ENCODE measurements at regions not wholly inside any gene's neighbourhood (a gene's known extent, or its start where the extent isn't known, plus 50 kb on each side); places are given as distances from the start of the nearest gene placed in this dataset.

DNA sequence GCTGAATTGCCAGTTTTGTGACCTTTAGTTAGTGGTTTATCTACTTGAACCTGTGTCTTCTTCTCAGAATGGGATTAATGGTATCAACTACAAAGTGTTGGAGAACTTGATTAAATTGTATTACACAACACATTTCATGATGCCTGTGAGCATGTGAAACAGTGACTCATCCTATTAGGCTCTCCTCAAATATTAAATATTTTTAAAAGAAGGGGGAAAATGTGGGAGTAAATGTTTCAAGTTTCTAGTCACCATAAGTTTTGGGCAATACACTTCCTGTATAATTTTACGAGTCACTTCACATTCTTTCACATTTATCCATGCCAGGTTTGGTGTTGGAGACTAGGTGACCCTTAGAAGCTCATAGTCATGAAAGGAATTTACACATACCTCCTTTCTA lies 147.0 kb downstream of the HS3ST1 start:
- DNase-seq, result no peak
- no peaks in the 10 kb centered on the region for H3K4me1 ChIP-seq
- no peak overlapping the region for H3K4me3 ChIP-seq
- intact Hi-C loops (cut with DNase I), result no loop called here
- peaks cover 0 to 5% (median 0%) of the 10 kb centered on the region in 3 donors for H3K9me3 ChIP-seq
- H3K27me3 ChIP-seq, result no peaks in the 10 kb centered on the region
- 27 to 40% methylated on average over 1 of the region's 1 CpG for WGBS, 2 donors
- TF ChIP-seq POLR2A (IDR thresholded peaks at IDR 0.05), result no peak
- TF ChIP-seq, protein P1, sequence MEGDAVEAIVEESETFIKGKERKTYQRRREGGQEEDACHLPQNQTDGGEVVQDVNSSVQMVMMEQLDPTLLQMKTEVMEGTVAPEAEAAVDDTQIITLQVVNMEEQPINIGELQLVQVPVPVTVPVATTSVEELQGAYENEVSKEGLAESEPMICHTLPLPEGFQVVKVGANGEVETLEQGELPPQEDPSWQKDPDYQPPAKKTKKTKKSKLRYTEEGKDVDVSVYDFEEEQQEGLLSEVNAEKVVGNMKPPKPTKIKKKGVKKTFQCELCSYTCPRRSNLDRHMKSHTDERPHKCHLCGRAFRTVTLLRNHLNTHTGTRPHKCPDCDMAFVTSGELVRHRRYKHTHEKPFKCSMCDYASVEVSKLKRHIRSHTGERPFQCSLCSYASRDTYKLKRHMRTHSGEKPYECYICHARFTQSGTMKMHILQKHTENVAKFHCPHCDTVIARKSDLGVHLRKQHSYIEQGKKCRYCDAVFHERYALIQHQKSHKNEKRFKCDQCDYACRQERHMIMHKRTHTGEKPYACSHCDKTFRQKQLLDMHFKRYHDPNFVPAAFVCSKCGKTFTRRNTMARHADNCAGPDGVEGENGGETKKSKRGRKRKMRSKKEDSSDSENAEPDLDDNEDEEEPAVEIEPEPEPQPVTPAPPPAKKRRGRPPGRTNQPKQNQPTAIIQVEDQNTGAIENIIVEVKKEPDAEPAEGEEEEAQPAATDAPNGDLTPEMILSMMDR (IDR thresholded peaks at IDR 0.05), result no peak
- H3K36me3 ChIP-seq, result no peaks in the 10 kb centered on the region
- H3K27ac ChIP-seq, result no peak overlapping the region

DNA sequence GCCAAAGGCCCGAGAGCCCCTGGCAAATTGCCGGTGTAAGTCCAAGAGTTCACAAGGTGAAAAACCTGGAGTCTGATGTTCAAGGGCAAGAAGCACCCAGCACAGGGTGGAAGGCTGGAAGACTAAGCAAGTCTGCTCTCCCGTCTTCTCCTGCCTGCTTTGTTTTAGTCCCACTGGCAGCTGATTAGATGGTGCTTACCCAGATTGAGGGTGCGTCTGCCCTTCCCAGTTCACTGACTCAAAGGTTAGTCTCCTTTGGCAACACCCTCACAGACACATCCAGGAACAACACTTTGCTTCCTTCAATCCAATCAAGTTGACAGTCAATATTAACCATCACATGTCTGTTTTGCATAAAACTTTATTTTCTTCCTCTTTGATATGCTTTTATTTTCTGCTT lies 157.4 kb downstream of the HS3ST1 start:
- intact Hi-C loops (cut with DNase I), result no loop called here
- no peaks in the 10 kb centered on the region for H3K36me3 ChIP-seq
- DNase-seq, result no peak
- WGBS, 2 donors, result 65 to 86% methylated on average over 4 of the region's 4 CpGs
- no peaks in the 10 kb centered on the region for H3K9me3 ChIP-seq
- H3K4me3 ChIP-seq, result no peak overlapping the region
- no peaks in the 10 kb centered on the region for H3K27me3 ChIP-seq
- no peaks in the 10 kb centered on the region for H3K4me1 ChIP-seq
- H3K27ac ChIP-seq, result no peak overlapping the region
- TF ChIP-seq, protein P1 (IDR thresholded peaks at IDR 0.05), result no peak
- no peak for TF ChIP-seq POLR2A (IDR thresholded peaks at IDR 0.05)

DNA sequence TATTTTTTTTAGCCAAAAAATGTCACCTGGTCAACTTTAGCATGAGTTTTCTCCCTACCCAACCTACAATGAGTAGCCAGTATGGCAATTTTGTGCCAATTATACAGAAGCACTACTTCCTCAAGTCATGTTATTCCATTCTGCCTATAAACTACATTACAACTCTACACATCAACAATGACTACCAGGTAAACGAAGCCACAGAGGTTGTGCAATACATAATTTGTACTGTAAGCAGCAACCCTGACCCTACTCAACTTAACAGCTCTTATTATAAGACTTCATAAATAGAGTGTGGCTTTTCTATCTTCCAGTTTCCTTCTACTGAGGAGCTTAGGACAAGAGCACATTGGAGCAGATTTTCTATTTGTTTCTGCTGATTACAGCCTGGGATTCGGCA lies 160.5 kb downstream of the HS3ST1 start:
- Histone ChIP-seq H3K36me3 (no peaks in the 10 kb centered on the region), H3K27me3 (no peaks in the 10 kb centered on the region), H3K27ac (no peak overlapping the region), H3K4me3 (no peak overlapping the region), H3K4me1 (no peaks in the 10 kb centered on the region), H3K9me3 (no peaks in the 10 kb centered on the region)
- 69% methylated on average over 2 of the region's 2 CpGs for WGBS, 2 donors
- TF ChIP-seq, protein P1 (IDR thresholded peaks at IDR 0.05), result no peak
- TF ChIP-seq POLR2A (IDR thresholded peaks at IDR 0.05), result no peak
- intact Hi-C loops (cut with DNase I), result no loop called here
- no peak for DNase-seq

DNA sequence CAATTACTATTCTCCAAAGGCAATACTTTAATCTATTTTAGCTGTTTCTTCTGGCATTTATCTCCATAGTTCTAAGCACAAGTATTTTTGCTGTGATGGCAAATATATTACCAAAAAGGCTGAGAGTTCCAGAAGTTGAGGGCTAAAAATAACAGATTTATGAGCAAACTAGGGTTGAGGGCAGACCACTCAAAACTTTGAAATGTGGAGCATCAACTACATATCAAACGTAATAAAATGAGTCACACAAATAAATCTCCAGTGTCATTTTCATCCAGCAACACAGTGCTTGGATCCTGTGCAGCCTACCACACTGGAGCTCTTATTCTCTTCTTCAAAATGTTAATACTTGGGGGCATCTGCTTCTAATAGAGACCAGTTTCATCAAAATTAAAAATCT lies 163.9 kb downstream of the HS3ST1 start:
- no peak for DNase-seq
- Histone ChIP-seq H3K4me3 (no peak overlapping the region), H3K36me3 (no peaks in the 10 kb centered on the region), H3K9me3 (no peaks in the 10 kb centered on the region), H3K27ac (no peak overlapping the region), H3K27me3 (no peaks in the 10 kb centered on the region), H3K4me1 (no peaks in the 10 kb centered on the region)
- 48 to 79% methylated on average over 1 of the region's 1 CpG for WGBS, 2 donors
- intact Hi-C loops (cut with DNase I), result no loop called here
- TF ChIP-seq, protein P1 (IDR thresholded peaks at IDR 0.05), result no peak
- no peak for TF ChIP-seq POLR2A (IDR thresholded peaks at IDR 0.05)

DNA sequence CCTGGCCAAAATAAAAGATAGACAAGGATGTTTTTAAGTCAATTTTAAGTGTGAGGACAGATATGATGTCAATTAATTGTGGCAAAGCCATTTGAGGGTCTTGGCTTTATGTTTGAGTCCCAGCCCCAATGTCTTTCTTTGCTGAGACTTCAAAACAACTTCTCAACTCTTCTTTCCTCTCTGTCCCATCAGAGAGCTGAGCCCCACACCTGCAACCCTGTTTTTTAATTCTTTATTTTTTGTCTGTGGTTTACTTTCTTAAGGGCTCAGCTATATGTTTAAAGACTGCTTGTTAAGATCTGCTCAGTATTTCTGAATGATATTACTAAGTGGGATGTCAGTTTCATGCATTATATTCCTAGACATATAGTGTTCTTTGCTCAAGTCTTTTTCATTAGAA lies 164.3 kb downstream of the HS3ST1 start:
- no peak for DNase-seq
- Histone ChIP-seq H3K27ac (no peak overlapping the region), H3K4me1 (no peaks in the 10 kb centered on the region), H3K27me3 (no peaks in the 10 kb centered on the region), H3K4me3 (no peak overlapping the region), H3K9me3 (no peaks in the 10 kb centered on the region), H3K36me3 (no peaks in the 10 kb centered on the region)
- intact Hi-C loops (cut with DNase I), result no loop called here
- TF ChIP-seq POLR2A (IDR thresholded peaks at IDR 0.05), result no peak
- TF ChIP-seq, protein P1 (IDR thresholded peaks at IDR 0.05), result no peak
